VCaP (cell line): ENCODE measurements at regions not wholly inside any gene's neighbourhood (a gene's known extent, or its start where the extent isn't known, plus 50 kb on each side); places are given as distances from the start of the nearest gene placed in this dataset.

ENCODE experiments used
- H3K27ac ChIP-seq: fragments of 450-650 bp; 2 replicates; pipeline ENCODE4 v1.5.1; 2017
- CTCF ChIP-seq: fragments of 450-650 bp; conservative IDR thresholded peaks from 2 replicates; pipeline ENCODE4 v1.5.1; 2017; ENCODE audit warnings: mild to moderate bottlenecking, moderate library complexity

- no peak for TF ChIP-seq CTCF
- H3K27ac ChIP-seq, result no peak overlapping the region
Measured at GRCh38 chr12:77555074-77555473, 275.6 kb upstream of the NAV3 start.

- H3K27ac ChIP-seq, result no peak overlapping the region
- no peak for TF ChIP-seq CTCF
Measured at GRCh38 chr12:77553976-77554619, 276.6 kb upstream of the NAV3 start.

- TF ChIP-seq CTCF, result no peak
- no peak overlapping the region for H3K27ac ChIP-seq
Measured at GRCh38 chr12:77549383-77550128, 281.1 kb upstream of the NAV3 start.

GRCh38 chr12:77548797-77549196 is 281.9 kb upstream of the NAV3 start:
- TF ChIP-seq CTCF, result no peak
- no peak overlapping the region for H3K27ac ChIP-seq

- no peak overlapping the region for H3K27ac ChIP-seq
- TF ChIP-seq CTCF, result no peak
Measured at GRCh38 chr12:77540097-77540496, 290.6 kb upstream of the NAV3 start.

- no peak for TF ChIP-seq CTCF
- no peak overlapping the region for H3K27ac ChIP-seq
Measured at GRCh38 chr12:77537663-77538062, 293.0 kb upstream of the NAV3 start.

- no peak overlapping the region for H3K27ac ChIP-seq
- TF ChIP-seq CTCF, result no peak
Measured at GRCh38 chr12:77535734-77536133, 295.0 kb upstream of the NAV3 start.
